ENCODE measurements at regions not wholly inside any gene's neighbourhood (a gene's known extent, or its start where the extent isn't known, plus 50 kb on each side); places are given as distances from the start of the nearest gene placed in this dataset.

DNA sequence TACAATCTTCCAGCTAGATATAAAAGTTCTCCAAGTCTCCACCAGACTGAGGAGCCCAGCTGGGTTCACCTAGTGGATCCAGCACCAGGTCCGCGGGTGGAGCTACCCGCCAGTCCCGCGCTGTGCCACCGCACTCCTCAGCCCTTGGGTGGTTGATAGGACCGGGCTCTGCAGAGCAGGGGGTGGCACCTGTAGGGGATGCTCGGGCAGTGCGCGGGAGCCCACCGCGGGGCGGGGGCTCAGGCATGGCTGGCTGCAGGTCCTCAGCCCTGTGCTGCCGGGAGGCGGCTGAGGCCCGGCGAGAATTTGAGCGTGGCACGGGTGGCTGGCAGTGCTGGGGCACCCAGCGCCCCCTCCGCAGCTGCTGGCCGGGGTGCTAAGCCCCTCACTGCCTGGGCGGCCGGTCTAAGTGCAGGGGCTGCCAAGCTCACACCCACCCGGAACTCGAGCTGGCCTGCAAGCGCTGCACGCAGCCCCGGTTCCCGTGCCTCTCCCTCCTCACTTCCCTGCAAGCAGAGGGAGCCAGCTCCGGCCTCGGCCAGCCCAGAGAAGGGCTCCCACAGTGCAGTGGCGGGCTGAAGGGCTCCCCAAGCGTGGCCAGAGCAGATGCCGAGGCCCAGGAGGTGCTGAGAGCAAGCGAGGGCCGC lies 542.8 kb upstream of the PCDH9 start:
- Histone ChIP-seq H3K9me3 (ENCODE audit: low read length) (no peaks in the 10 kb centered on the region), H2AFZ (ENCODE audit: low read length) (no peak overlapping the region), H3K4me3 (ENCODE audit: low read length) (no peak overlapping the region), H4K20me1 (ENCODE audit: low read length) (no peaks in the 10 kb centered on the region), H3K4me1 (ENCODE audit: insufficient read depth, low read length) (no peaks in the 10 kb centered on the region), H3K36me3 (ENCODE audit: low read depth, low read length) (no peaks in the 10 kb centered on the region), H3K9ac (ENCODE audit: low read length) (no peak overlapping the region), H3K79me2 (ENCODE audit: low read length) (no peaks in the 10 kb centered on the region), H3K9me2 (replicated peaks; ENCODE audit: low read length) (no peaks in the 10 kb centered on the region), H3K4me2 (ENCODE audit: low read length) (no peak overlapping the region), H3K27ac (ENCODE audit: low read length) (no peak overlapping the region), H3K27me3 (ENCODE audit: low read length) (no peaks in the 10 kb centered on the region), H3F3A (ENCODE audit: low read length, unreplicated experiment) (no peaks in the 10 kb centered on the region)
- TF ChIP-seq EZH2phosphoT487 (IDR thresholded peaks at IDR 0.05; ENCODE audit: borderline replicate concordance, low read length) (no peak), EZH2 (IDR thresholded peaks at IDR 0.05; ENCODE audit: low read length, unreplicated experiment) (no peak)
- TF ChIP-seq, protein P1, sequence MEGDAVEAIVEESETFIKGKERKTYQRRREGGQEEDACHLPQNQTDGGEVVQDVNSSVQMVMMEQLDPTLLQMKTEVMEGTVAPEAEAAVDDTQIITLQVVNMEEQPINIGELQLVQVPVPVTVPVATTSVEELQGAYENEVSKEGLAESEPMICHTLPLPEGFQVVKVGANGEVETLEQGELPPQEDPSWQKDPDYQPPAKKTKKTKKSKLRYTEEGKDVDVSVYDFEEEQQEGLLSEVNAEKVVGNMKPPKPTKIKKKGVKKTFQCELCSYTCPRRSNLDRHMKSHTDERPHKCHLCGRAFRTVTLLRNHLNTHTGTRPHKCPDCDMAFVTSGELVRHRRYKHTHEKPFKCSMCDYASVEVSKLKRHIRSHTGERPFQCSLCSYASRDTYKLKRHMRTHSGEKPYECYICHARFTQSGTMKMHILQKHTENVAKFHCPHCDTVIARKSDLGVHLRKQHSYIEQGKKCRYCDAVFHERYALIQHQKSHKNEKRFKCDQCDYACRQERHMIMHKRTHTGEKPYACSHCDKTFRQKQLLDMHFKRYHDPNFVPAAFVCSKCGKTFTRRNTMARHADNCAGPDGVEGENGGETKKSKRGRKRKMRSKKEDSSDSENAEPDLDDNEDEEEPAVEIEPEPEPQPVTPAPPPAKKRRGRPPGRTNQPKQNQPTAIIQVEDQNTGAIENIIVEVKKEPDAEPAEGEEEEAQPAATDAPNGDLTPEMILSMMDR (conservative IDR thresholded peaks at IDR 0.05; ENCODE audit: low read depth, low read length) = no peak
- no peak for DNase-seq
- POLR2A ChIA-PET (ENCODE audit: unreplicated experiment) = no interaction called here
- CTCF ChIA-PET = no interaction called here
- no peak for ATAC-seq
- BruUV-seq (replicated peaks) = no TSS peak
- intact Hi-C loops (cut with micrococcal nuclease) = no loop called here

DNA sequence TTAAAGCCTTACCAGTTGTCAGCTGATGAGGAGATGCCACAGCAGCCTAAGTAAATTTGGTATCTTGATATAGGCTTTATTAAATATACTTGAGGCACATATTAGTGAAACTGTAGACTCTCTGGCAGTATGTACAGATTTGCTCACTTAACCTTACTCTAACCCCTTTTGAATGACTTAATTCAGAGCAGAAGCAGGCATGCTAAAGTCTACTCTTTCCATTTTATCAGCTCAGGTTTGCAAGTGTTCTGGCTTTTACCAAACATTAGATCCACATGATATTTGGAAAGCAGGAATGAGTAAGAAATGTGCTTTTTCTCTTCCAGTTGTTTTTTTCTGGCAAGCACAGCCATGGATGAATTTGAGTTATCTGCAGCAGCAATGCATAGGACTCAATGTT lies 541.0 kb upstream of the PCDH9 start:
- intact Hi-C loops (cut with micrococcal nuclease) = no loop called here
- Histone ChIP-seq H3K9ac (ENCODE audit: low read length) (no peak overlapping the region), H4K20me1 (ENCODE audit: low read length) (no peaks in the 10 kb centered on the region), H3K79me2 (ENCODE audit: low read length) (no peaks in the 10 kb centered on the region), H3K36me3 (ENCODE audit: low read depth, low read length) (no peaks in the 10 kb centered on the region), H3K9me2 (replicated peaks; ENCODE audit: low read length) (no peaks in the 10 kb centered on the region), H3F3A (ENCODE audit: low read length, unreplicated experiment) (no peaks in the 10 kb centered on the region), H3K27me3 (ENCODE audit: low read length) (no peaks in the 10 kb centered on the region), H3K4me3 (ENCODE audit: low read length) (no peak overlapping the region), H3K27ac (ENCODE audit: low read length) (no peak overlapping the region), H3K4me2 (ENCODE audit: low read length) (no peak overlapping the region), H3K4me1 (ENCODE audit: insufficient read depth, low read length) (no peaks in the 10 kb centered on the region), H3K9me3 (ENCODE audit: low read length) (no peaks in the 10 kb centered on the region), H2AFZ (ENCODE audit: low read length) (no peak overlapping the region)
- ChIA-PET CTCF (no interaction called here), POLR2A (ENCODE audit: unreplicated experiment) (no interaction called here)
- no peak for DNase-seq
- ATAC-seq = no peak
- TF ChIP-seq EZH2phosphoT487 (IDR thresholded peaks at IDR 0.05; ENCODE audit: borderline replicate concordance, low read length) (no peak), EZH2 (IDR thresholded peaks at IDR 0.05; ENCODE audit: low read length, unreplicated experiment) (no peak)
- TF ChIP-seq, protein P1 (conservative IDR thresholded peaks at IDR 0.05; ENCODE audit: low read depth, low read length) = no peak
- no TSS peak for BruUV-seq (replicated peaks)

DNA sequence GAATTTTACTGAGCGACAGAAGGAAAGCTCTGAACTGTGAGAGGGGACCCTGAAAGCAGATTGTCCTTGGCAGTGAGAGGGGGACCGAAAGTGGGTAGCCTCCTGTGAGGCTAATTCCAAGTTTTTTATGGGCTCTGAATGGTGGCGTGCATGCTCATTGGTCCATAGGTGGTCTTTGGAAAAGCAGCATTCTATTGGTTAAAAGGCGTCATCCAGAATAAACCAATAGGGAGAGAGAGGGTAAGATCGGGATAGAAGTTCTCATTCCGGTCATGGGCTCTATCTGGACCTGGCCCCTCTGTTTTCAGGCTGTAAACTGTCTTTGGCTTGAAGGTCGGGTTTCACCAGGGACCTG lies 539.8 kb upstream of the PCDH9 start:
- Histone ChIP-seq H3F3A (ENCODE audit: low read length, unreplicated experiment) (no peaks in the 10 kb centered on the region), H3K4me2 (ENCODE audit: low read length) (no peak overlapping the region), H3K36me3 (ENCODE audit: low read depth, low read length) (no peaks in the 10 kb centered on the region), H3K4me1 (ENCODE audit: insufficient read depth, low read length) (no peaks in the 10 kb centered on the region), H3K27me3 (ENCODE audit: low read length) (no peaks in the 10 kb centered on the region), H3K9me2 (replicated peaks; ENCODE audit: low read length) (no peaks in the 10 kb centered on the region), H3K79me2 (ENCODE audit: low read length) (no peaks in the 10 kb centered on the region), H3K4me3 (ENCODE audit: low read length) (no peak overlapping the region), H3K9ac (ENCODE audit: low read length) (no peak overlapping the region), H2AFZ (ENCODE audit: low read length) (no peak overlapping the region), H3K9me3 (ENCODE audit: low read length) (no peaks in the 10 kb centered on the region), H3K27ac (ENCODE audit: low read length) (no peak overlapping the region), H4K20me1 (ENCODE audit: low read length) (no peaks in the 10 kb centered on the region)
- DNase-seq = no peak
- TF ChIP-seq, protein P1 (conservative IDR thresholded peaks at IDR 0.05; ENCODE audit: low read depth, low read length) = no peak
- TF ChIP-seq EZH2 (IDR thresholded peaks at IDR 0.05; ENCODE audit: low read length, unreplicated experiment) (no peak), EZH2phosphoT487 (IDR thresholded peaks at IDR 0.05; ENCODE audit: borderline replicate concordance, low read length) (no peak)
- no peak for ATAC-seq
- BruUV-seq (replicated peaks) = no TSS peak
- intact Hi-C loops (cut with micrococcal nuclease) = no loop called here
- CTCF ChIA-PET = no interaction called here
- POLR2A ChIA-PET (ENCODE audit: unreplicated experiment) = no interaction called here

All from PC-3 (cell line).